ENCODE measurements at regions not wholly inside any gene's neighbourhood (a gene's known extent, or its start where the extent isn't known, plus 50 kb on each side); places are given as distances from the start of the nearest gene placed in this dataset.
A peak's percentile ranks its signal among the peaks of the same experiment; 100 is the strongest.

DNA sequence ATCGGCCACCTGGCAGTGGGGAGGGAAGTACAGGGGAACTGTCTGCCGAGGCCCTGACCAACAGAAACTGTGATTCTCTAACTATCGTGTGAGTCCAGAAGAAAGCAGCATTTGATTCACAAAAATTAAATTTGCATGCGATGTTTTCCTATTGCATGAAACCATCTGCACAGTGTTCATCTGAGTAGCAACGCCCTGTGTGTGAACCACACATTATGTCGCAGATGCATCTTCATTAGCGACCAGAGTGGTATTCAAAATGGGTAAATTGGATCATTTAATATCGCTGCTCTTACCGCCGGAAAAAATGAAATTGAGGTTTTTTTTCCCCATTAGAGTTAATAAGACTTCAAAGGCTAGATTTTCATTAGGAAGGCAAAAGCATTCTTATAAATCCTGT lies 260.6 kb downstream of the ABCC12 start:
- WGBS, result 90% methylated on average over 10 of the region's 10 CpGs
- peak; percentile 74 for DNase-seq (ENCODE audit: extremely low spot score)
- no peaks in the 10 kb centered on the region for H3K36me3 ChIP-seq

DNA sequence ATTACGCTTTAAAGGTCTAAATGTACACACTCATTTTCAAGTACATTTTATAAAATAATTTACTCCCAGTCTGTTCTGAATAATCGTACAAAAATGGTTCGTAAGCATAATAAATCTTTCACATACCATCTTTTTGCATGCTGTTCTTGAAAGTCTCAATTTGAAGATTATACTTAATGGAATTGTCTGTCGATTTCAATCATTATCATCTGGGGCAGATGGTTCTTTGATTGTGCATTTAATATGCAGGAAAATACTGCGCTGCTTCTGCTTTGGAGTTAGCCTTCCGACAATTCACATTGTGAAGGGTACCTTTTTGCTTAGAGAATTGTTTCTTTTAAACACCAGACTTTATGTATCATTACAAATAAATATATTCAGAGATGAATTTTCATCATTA lies 262.8 kb downstream of the ABCC12 start:
- 79% methylated on average over 6 of the region's 6 CpGs for WGBS
- no peak overlapping the region for H3K4me3 ChIP-seq
- no peak for TF ChIP-seq POLR2AphosphoS5 (IDR thresholded peaks at IDR 0.05)
- TF ChIP-seq, protein P1, sequence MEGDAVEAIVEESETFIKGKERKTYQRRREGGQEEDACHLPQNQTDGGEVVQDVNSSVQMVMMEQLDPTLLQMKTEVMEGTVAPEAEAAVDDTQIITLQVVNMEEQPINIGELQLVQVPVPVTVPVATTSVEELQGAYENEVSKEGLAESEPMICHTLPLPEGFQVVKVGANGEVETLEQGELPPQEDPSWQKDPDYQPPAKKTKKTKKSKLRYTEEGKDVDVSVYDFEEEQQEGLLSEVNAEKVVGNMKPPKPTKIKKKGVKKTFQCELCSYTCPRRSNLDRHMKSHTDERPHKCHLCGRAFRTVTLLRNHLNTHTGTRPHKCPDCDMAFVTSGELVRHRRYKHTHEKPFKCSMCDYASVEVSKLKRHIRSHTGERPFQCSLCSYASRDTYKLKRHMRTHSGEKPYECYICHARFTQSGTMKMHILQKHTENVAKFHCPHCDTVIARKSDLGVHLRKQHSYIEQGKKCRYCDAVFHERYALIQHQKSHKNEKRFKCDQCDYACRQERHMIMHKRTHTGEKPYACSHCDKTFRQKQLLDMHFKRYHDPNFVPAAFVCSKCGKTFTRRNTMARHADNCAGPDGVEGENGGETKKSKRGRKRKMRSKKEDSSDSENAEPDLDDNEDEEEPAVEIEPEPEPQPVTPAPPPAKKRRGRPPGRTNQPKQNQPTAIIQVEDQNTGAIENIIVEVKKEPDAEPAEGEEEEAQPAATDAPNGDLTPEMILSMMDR (IDR thresholded peaks at IDR 0.05), result no peak
- TF ChIP-seq POLR2A (IDR thresholded peaks at IDR 0.05; ENCODE audit: low read depth), result no peak
- TF ChIP-seq EP300 (IDR thresholded peaks at IDR 0.05), result no peak
- no peaks in the 10 kb centered on the region for H3K9me3 ChIP-seq
- no peak overlapping the region for H3K27ac ChIP-seq (replicated peaks in 1 of 4)
- intact Hi-C loops (cut with DNase I), result no loop called here
- no peak for DNase-seq (ENCODE audit: extremely low spot score)
- H3K4me1 ChIP-seq, result no peaks in the 10 kb centered on the region
- H3K36me3 ChIP-seq, result no peaks in the 10 kb centered on the region
- H3K27me3 ChIP-seq, result peaks cover 0 to 9% (median 0%) of the 10 kb centered on the region in 4 donors

More for the DNA sequence above, 260.6 kb downstream of the ABCC12 start:
- Histone ChIP-seq H3K4me1 (no peaks in the 10 kb centered on the region), H3K27me3 (peaks cover 0 to 4% (median 0%) of the 10 kb centered on the region in 4 donors), H3K9me3 (no peaks in the 10 kb centered on the region), H3K27ac (replicated peaks in 1 of 4) (no peak overlapping the region), H3K4me3 (no peak overlapping the region)
- no peak for TF ChIP-seq EP300 (IDR thresholded peaks at IDR 0.05)
- TF ChIP-seq POLR2A (IDR thresholded peaks at IDR 0.05; ENCODE audit: low read depth), result no peak
- TF ChIP-seq, protein P1 (IDR thresholded peaks at IDR 0.05), result no peak
- TF ChIP-seq POLR2AphosphoS5 (IDR thresholded peaks at IDR 0.05), result no peak
- intact Hi-C loops (cut with DNase I), result no loop called here

DNA sequence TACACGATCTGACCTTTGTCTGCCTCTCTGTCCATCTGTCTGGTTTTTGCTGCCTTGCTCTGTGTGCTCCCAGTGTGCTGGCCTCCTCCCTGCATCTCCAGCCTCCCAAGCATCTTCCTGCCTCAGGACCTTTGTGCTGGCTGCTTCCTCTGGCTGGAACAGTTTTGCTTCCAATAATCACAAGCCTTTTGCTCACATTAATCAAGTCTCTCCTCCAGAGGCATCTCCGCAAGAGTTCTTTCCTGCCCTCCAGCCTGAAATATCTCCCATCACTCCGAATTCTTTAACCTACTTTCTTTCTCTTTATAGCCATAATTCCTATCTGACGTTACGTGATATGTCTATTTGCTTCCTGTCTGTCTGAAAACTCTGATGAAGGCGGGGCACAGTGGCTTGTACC lies 267.1 kb downstream of the ABCC12 start:
- H3K27ac ChIP-seq (replicated peaks in 1 of 4), result no peak overlapping the region
- H3K27me3 ChIP-seq, result peaks cover 0 to 13% (median 0%) of the 10 kb centered on the region in 4 donors
- peak; percentile 81 for DNase-seq (ENCODE audit: extremely low spot score)
- H3K9me3 ChIP-seq, result no peaks in the 10 kb centered on the region
- 79% methylated on average over 6 of the region's 6 CpGs for WGBS
- intact Hi-C loops (cut with DNase I), result no loop called here
- no peaks in the 10 kb centered on the region for H3K4me1 ChIP-seq
- no peak overlapping the region for H3K4me3 ChIP-seq
- TF ChIP-seq, protein P1 (IDR thresholded peaks at IDR 0.05), result no peak
- no peak for TF ChIP-seq POLR2AphosphoS5 (IDR thresholded peaks at IDR 0.05)
- no peak for TF ChIP-seq POLR2A (IDR thresholded peaks at IDR 0.05; ENCODE audit: low read depth)
- TF ChIP-seq EP300 (IDR thresholded peaks at IDR 0.05), result no peak
- no peaks in the 10 kb centered on the region for H3K36me3 ChIP-seq

DNA sequence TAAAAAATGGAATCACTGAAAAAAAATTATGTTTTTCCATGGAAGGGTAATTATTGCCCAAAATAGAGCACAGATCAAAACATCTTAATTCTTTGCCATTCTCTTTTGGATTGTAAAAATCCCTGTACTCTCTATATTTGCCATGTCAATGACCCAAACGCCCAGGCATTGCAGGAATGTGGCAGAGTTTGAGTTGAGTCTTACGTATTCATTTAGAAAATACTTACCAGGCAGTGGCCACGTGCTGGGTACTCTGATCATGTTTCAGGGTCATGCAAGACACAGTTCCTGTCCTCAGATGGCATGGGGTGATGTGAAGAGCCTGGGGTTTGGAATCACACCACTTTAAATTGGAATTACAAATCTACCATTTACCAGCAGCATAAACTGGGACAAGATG lies 267.7 kb downstream of the ABCC12 start:
- H3K36me3 ChIP-seq, result no peaks in the 10 kb centered on the region
- no peak for DNase-seq (ENCODE audit: extremely low spot score)
- 44% methylated on average over 3 of the region's 3 CpGs for WGBS
- intact Hi-C loops (cut with DNase I), result no loop called here
- TF ChIP-seq POLR2A (IDR thresholded peaks at IDR 0.05; ENCODE audit: low read depth), result no peak
- TF ChIP-seq EP300 (IDR thresholded peaks at IDR 0.05), result no peak
- TF ChIP-seq POLR2AphosphoS5 (IDR thresholded peaks at IDR 0.05), result no peak
- TF ChIP-seq, protein P1 (IDR thresholded peaks at IDR 0.05), result no peak
- no peaks in the 10 kb centered on the region for H3K9me3 ChIP-seq
- no peak overlapping the region for H3K27ac ChIP-seq (replicated peaks in 1 of 4)
- no peak overlapping the region for H3K4me3 ChIP-seq
- H3K4me1 ChIP-seq, result no peaks in the 10 kb centered on the region
- peaks cover 0 to 15% (median 0%) of the 10 kb centered on the region in 4 donors for H3K27me3 ChIP-seq

DNA sequence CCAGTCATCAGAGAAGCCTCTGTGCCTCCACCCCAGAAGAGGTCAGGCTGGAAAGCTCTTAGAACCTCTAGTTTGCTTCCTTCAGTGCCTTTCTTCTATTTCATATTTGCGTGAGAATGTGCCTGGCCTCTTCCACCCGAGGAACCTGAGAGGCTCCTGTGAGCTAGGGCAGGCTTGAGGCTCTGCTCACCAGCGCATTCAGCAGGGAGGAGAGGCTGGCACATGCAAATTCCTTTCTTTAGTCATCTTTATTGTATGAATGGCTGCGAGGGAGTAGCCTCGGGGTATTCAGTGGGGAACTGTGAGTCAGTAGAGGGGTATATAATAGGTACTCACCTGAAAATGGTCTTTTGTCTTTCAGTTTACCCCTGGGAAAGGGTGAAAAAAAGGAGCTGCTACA lies 268.3 kb downstream of the ABCC12 start:
- Histone ChIP-seq H3K36me3 (no peaks in the 10 kb centered on the region), H3K4me3 (no peak overlapping the region), H3K9me3 (no peaks in the 10 kb centered on the region), H3K4me1 (no peaks in the 10 kb centered on the region), H3K27ac (replicated peaks in 1 of 4) (no peak overlapping the region), H3K27me3 (peaks cover 0 to 16% (median 0%) of the 10 kb centered on the region in 4 donors)
- intact Hi-C loops (cut with DNase I), result no loop called here
- no peak for DNase-seq (ENCODE audit: extremely low spot score)
- 60% methylated on average over 5 of the region's 5 CpGs for WGBS
- TF ChIP-seq POLR2A (IDR thresholded peaks at IDR 0.05; ENCODE audit: low read depth), result no peak
- TF ChIP-seq EP300 (IDR thresholded peaks at IDR 0.05), result no peak
- TF ChIP-seq POLR2AphosphoS5 (IDR thresholded peaks at IDR 0.05), result no peak
- TF ChIP-seq, protein P1 (IDR thresholded peaks at IDR 0.05), result no peak

Data from esophagus muscularis mucosa (tissue), 4 donors.